ENCODE measurements at regions not wholly inside any gene's neighbourhood (a gene's known extent, or its start where the extent isn't known, plus 50 kb on each side); places are given as distances from the start of the nearest gene placed in this dataset.
"Not testable (repeated sequence)": the region's sequence is repeated elsewhere in the genome, so short reads cannot be mapped to it uniquely, and the experiment has no call there.

DNA sequence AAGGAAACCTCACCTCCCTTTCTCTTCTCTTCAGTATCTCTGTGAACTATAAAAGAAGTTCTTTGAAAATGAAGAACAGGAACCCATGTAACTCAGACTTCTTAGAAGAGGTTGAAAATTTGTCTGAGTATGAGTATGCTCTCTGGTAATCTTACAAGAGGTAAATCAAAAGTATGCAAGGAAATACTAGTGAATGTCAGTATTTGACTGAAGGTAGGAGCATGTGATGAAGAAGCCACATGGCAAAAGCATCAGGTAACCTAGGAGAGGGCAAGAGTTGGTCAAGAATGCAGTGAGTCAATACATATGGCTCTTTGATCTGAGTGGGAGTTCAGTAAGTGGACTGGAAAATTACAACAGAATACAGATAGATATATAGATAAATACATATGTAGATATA, 133.0 kb upstream of the NECTIN3 start:
- Mint-ChIP-seq H3K27ac (no peak overlapping the region), H3K36me3 (peaks cover 0 to 5% of the 10 kb centered on the region in 2 donors), H3K9me3 (peaks cover 4% of the 10 kb centered on the region in 2 donors)
- ATAC-seq (peak in 1 of 2 donors; percentile 81), DNase-seq (ENCODE audit: low spot score in 2 of 2) (no peak)

DNA sequence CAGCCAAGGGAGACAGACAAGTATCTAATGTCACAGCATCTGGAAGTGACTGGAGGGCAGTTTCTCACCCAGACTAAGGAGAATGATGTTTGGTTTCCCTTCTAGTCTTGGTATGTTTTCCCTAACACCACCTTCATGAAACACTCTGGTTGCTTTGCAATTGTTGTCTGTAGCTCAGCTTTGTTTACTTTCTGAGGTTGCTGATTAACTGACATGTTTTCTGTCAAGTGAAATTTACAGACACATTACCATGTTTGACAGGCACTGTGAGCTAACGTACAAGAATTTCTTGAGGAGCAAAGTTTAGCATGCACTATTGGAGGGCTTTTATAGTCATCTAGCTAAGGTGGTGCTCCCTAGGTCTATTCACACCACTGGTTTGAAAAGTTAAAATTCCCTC, 131.6 kb upstream of the NECTIN3 start:
- H3K36me3 Mint-ChIP-seq = peaks cover 0 to 5% of the 10 kb centered on the region in 2 donors
- H3K9me3 Mint-ChIP-seq = peaks cover 7 to 9% of the 10 kb centered on the region in 2 donors
- no peak overlapping the region for H3K27ac Mint-ChIP-seq
- ATAC-seq (no peak), DNase-seq (ENCODE audit: low spot score in 2 of 2) (no peak)

DNA sequence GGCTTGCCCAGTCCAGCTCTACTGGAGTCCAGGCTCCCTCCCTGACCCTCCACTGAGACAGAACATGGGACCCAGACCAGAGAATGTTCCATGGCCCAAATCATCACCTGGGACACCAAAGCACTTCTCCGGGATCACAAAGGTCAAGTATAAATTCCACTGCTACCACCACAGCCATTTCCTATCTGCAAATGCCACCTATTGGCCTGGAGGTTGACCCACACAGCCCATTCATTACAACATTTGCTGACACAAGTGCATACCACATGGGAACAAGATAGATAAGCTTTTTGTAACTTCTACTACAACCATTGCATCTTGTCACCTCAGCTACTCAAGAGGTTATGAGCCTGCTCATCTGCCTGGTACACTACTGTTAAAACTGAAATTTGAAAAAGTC, 126.8 kb upstream of the NECTIN3 start:
- H3K36me3 Mint-ChIP-seq = peaks cover 19 to 24% of the 10 kb centered on the region in 2 donors
- no peak overlapping the region for H3K27ac Mint-ChIP-seq
- no peak for ATAC-seq
- peaks cover 30 to 39% of the 10 kb centered on the region in 2 donors for H3K9me3 Mint-ChIP-seq
- no peak for DNase-seq (ENCODE audit: low spot score in 2 of 2)

DNA sequence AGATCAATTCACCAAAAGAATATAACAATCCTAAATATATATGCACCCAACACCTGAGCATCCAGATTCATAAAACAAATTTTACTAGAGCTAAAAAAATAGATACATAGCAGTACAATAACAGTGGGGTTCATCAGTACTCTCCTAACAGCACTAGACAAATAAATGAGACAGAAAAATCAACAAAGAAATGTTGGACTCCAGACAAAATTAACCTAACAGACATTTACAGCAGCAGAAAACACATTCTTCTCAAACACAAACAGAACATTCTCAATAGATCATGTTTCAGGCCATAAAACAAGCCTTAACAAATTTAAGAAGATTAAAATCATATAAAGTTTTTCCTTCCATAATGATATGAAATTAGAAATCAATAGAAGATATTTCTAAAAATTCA, 124.8 kb upstream of the NECTIN3 start:
- DNase-seq (ENCODE audit: low spot score in 2 of 2) (no peak), ATAC-seq (no peak)
- no peak overlapping the region for H3K27ac Mint-ChIP-seq
- peaks cover 26 to 28% of the 10 kb centered on the region in 2 donors for H3K36me3 Mint-ChIP-seq
- H3K9me3 Mint-ChIP-seq = peaks cover 31 to 48% of the 10 kb centered on the region in 2 donors

DNA sequence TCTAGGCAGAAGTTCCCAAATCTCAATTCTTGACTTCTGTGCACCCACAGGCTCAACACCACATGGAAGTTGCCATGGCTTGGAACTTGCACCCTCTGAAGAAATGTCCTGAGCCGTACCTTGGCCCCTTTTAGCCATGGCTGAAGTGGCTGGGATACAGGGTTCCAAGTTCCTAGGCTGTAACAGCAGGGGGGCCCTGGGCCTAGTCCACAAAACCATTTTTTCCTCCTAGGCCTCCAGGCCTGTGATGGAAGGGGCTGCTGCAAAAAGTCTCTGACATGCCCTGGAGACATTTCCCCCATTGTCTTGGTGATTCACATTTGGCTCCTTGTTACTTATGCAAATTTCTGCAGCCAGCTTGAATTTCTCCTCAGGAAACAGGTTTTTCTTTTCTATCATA, 122.4 kb upstream of the NECTIN3 start:
- not testable (repeated sequence) for H3K27ac Mint-ChIP-seq; DNase-seq (ENCODE audit: low spot score in 2 of 2); ATAC-seq
- peaks cover 24 to 28% of the 10 kb centered on the region in 2 donors for H3K36me3 Mint-ChIP-seq
- peaks cover 34 to 48% of the 10 kb centered on the region in 2 donors for H3K9me3 Mint-ChIP-seq

DNA sequence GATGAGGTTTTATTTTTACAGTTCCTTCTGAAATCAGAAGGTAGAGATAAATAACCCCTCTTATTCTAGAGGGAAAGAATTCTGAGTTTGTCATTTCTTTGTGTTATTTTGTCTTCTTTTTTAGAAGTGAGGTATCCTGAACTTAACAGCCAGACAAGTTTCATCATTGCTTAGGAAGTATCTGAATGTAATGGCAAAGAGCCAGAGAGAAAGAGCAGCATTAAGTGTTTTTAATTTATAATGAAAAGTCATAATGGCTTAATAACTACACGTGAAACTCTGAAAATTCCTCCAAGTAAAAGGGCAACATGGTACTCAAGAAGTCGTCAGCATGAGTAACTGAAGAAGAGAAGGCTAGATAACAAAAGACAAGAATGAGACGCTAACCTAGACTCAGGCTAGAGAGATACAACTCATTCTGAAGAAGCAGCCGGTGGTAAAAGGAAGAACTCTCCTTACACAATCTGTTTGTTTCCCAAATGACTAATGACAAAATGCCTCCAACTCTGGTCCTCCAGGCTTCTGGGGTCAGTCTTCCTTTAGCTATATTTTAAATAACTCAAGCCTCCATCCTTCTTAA, 116.2 kb upstream of the NECTIN3 start:
- no peak for DNase-seq (ENCODE audit: low spot score in 2 of 2)
- ATAC-seq = no peak
- Mint-ChIP-seq H3K9me3 (peaks cover 4 to 12% of the 10 kb centered on the region in 2 donors), H3K27ac (no peak overlapping the region), H3K36me3 (peaks cover 0 to 3% of the 10 kb centered on the region in 2 donors)

DNA sequence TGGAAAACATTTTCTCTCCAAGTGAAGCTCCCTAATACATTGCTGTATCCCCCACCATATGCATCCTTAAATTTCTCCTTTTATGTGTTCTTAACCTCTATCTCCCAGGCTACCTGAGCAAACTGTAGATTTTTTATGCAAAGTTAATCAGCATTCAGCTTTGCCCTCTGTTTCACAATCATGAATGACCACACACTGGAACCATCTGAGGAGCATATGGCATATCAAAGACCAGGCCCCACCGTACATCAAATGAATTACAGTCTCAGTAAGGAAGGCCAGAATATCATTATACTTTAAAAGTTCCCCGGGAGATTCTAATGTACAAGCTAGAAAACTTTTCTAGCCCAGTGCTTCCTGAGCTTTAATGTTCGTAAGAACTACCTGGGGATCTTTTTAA, 115.5 kb upstream of the NECTIN3 start:
- DNase-seq (ENCODE audit: low spot score in 2 of 2) (no peak), ATAC-seq (no peak)
- H3K27ac Mint-ChIP-seq = no peak overlapping the region
- H3K9me3 Mint-ChIP-seq = peaks cover 4 to 13% of the 10 kb centered on the region in 2 donors
- H3K36me3 Mint-ChIP-seq = no peaks in the 10 kb centered on the region

DNA sequence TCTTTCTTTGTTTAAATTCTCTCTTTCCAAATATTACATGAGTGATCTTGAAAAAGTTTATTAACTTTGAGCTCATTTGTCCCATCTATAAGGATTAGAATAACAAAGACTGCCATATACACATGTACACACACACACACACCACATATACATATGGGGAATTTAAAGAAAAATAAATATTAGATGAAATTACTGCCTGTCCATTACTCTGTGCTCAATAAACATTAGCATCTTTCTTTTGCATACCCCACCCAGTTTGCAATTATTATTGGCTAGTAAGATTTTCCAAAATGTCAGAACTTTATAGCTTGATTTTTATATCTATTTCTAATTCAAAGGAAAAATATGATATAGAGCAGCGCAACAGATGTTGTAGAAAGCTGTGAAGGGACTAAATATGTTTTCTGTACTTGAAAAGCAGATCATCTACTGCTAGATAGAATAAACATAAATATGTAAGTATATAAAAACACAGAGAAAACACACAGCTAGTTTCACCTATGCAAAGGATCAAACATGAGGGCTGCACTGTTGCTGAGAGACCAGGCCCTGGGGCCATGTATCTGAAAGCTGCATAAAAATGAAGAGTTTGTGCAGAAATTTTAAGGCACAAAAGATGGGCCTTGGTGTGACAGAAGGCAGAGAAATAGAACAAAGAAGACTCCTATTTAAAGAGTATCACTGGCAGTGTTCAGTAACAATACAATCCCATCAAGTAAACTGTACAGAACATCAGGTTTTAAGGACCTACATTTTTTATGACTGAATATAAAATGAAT, 114.2 kb upstream of the NECTIN3 start:
- no peak for ATAC-seq
- no peak overlapping the region for H3K27ac Mint-ChIP-seq

DNA sequence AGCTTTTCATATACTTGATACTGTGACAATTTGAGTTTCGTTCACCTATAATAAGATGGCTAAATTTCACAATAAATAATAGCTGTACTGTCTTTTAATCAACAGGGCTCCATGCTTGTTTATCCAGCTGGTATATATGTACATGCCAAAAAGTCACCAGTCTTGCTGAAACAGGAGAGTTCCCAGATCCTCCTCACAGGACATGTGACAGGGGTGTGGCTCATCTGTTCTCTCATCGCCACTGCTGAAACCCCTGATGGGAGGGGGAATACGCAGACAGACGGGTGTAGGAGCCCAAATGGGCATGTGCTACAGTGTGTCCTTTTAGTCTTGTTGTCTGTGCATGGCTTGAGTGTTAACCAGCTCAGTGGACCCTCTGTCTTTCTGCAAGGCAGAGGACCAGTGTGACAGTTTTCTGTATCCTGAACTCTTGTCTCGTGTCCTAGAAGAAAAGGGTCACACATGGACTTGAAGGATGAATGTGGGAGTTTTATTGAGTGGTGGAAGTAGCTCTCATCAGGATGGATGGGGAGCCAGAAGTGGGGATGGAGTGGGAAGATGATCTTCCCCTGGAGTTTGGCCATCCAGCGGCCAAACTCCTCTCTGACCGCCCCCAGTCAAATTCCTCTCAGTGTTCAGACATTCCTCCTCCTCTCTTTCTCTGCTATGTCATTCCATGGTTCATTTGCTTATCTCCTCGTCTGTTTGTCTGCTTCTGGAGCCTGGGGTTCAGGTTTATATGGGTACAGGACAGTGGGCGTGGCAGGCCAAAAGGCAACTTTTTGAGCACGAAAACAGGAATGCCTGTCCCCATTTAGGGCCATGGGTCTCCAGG, 113.1 kb upstream of the NECTIN3 start:
- DNase-seq (ENCODE audit: low spot score in 2 of 2) (no peak), ATAC-seq (no peak)
- Mint-ChIP-seq H3K9me3 (peaks cover 0 to 10% of the 10 kb centered on the region in 2 donors), H3K27ac (no peak overlapping the region), H3K36me3 (no peaks in the 10 kb centered on the region)

More for the DNA sequence above, 114.2 kb upstream of the NECTIN3 start:
- DNase-seq (ENCODE audit: low spot score in 2 of 2) = no peak
- Mint-ChIP-seq H3K36me3 (no peaks in the 10 kb centered on the region), H3K9me3 (peaks cover 4 to 10% of the 10 kb centered on the region in 2 donors)

DNA sequence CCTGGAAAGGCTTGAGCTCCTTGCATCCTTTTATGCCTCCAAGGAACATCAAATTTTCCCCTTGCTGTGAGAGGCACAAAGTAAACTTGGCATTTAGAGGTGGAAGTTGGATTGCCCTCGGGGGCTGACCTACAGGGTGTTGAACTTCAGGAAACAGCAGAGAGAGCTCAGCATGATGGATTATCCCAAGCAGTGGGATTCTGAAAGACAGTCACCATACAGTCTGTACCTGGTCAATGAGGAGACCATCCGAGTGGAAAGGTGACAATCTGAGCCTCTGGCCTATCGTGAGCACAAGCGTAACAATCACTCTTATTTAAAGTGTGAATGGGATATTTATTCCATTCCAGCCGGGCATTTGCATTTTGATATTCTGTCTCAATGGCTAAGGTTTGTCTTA, 105.6 kb upstream of the NECTIN3 start:
- ATAC-seq = no peak
- peaks cover 6 to 10% of the 10 kb centered on the region in 2 donors for H3K36me3 Mint-ChIP-seq

DNA sequence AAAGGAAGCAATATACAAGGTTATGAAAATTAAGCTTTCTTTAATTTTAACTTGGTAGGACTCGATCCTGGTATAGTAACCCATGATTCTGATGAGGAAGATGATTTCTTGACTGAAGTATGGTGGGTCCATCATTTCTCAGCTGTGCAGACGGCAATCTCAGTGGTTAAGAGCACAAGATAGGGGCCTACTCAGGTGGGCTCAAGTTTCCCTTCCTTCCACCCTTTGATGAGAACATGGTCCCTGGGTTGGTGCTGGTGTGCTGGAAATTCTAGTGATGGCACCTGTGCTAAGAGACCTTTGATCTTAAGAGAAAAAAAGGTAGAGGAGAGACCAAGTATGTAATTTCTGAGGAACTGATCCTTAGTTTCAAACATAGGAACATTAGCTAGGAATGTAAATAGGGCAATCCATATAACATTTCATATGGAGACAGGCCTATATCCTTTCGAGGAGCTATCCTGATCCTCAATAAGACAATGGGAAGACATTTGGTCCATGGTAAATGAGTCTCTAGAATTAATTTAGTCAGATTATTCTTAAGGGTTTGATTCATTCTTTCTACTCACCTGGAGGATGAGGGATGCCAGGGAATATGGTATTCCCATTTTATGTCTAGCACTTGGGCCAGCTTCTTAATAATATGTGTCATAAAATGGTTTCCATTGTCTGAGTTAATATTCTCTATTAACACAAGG, 104.5 kb upstream of the NECTIN3 start:
- H3K27ac Mint-ChIP-seq = no peak overlapping the region
- ATAC-seq (no peak), DNase-seq (ENCODE audit: low spot score in 2 of 2) (no peak)
- H3K36me3 Mint-ChIP-seq = peaks cover 6 to 10% of the 10 kb centered on the region in 2 donors
- peaks cover 5 to 18% of the 10 kb centered on the region in 2 donors for H3K9me3 Mint-ChIP-seq

More for the DNA sequence above, 105.6 kb upstream of the NECTIN3 start:
- DNase-seq (ENCODE audit: low spot score in 2 of 2) = no peak
- peaks cover 9 to 18% of the 10 kb centered on the region in 2 donors for H3K9me3 Mint-ChIP-seq
- H3K27ac Mint-ChIP-seq = no peak overlapping the region

DNA sequence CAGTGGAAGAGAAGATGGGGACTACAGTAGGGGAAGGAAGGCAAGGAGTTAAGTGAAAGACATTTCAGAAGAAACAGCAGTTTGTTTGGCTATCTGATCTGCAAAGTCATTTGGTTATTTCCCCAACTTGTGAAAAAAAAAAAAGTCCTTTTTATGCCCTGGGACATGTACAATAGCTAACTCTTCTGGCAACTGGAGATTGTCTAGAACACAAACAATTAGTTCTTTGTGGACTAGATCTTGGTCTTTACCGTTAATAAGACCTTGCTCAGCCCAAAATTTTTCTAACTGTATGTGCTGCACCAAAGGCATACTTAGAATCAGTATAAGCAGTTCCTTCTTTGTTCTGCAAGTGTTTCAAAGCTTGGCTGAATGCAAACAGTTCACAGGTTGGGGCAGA, 103.5 kb upstream of the NECTIN3 start:
- Mint-ChIP-seq H3K9me3 (peaks cover 5 to 18% of the 10 kb centered on the region in 2 donors), H3K27ac (no peak overlapping the region), H3K36me3 (peaks cover 6 to 10% of the 10 kb centered on the region in 2 donors)
- DNase-seq (ENCODE audit: low spot score in 2 of 2) = no peak
- no peak for ATAC-seq

DNA sequence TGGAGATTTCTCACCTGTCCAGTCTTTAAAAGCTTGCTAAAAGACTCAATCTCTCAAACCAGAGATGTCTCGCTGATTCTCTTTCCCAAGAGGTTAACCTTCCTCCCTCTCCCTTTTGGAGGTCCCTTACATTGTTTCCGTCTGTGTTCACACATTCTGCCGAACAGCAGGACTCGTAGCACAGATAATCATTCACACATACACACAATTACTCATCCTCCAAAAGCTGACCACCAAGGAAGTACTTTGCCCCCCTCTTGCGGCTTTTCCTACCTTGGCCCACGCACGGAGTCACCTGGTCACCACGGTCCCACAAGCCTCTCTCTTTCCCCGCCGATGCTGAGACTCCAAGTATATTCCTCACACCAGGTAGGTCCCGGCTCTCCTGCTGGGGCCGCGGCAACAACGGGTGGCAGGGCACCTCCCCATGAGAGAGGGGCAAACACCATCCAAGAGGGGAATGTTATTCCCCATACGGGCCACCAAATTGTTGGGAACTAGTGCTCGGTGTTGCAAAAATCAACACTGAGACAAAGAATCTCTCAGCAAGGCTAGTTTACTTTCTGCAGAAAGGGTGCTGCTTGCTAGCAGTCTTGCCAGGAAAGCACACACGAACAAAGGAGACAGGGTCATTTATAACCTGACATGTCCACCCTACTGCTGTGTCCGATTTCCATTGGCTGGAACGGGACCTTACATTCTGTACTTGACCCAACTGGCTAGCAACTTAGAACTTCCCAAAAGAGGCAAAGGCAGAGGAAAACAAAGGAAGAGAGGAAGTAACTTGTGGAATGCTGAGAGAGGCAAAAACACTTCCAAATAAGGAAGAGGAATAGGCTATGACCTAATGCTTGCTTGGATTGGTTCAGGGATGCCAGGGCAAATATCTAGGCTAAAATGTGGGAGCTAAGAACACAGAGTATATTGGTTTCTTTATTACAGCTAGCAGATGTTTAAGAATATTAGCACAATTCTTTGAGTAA, 102.1 kb upstream of the NECTIN3 start:
- H3K27ac Mint-ChIP-seq = no peak overlapping the region
- H3K36me3 Mint-ChIP-seq = peaks cover 6 to 10% of the 10 kb centered on the region in 2 donors
- H3K9me3 Mint-ChIP-seq = peaks cover 5 to 15% of the 10 kb centered on the region in 2 donors
- ATAC-seq (no peak), DNase-seq (ENCODE audit: low spot score in 2 of 2) (no peak)

DNA sequence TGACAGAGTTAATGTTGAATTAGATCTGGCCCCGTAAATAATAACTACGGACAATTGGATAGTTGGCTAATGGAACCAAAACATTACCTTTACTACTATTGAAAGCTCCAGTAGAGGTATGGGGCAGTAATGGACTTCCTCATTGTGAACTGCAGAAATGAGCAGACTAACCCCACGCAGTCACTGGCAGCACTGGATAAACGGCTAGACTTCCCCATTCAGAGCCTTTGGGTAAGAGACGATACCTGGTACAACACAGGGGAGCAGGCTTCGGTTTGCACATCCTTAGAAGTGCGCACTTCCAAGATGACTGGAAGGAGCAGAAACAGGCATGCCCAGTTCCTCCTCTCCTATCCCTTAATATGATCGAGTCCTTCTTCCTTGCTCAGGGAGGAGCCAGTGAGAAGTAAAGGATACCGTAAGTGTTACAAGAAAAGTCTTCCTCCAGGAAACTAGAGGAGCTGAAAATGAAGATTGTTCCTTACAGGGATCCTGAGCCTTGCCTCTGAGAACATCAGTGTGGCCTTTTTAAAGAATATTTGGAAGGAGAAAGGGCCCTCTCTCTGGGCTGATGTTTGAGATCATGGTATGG, 100.5 kb upstream of the NECTIN3 start:
- DNase-seq (ENCODE audit: low spot score in 2 of 2) (no peak), ATAC-seq (no peak)
- peaks cover 6 to 10% of the 10 kb centered on the region in 2 donors for H3K36me3 Mint-ChIP-seq
- H3K9me3 Mint-ChIP-seq = peaks cover 5 to 9% of the 10 kb centered on the region in 2 donors
- no peak overlapping the region for H3K27ac Mint-ChIP-seq

DNA sequence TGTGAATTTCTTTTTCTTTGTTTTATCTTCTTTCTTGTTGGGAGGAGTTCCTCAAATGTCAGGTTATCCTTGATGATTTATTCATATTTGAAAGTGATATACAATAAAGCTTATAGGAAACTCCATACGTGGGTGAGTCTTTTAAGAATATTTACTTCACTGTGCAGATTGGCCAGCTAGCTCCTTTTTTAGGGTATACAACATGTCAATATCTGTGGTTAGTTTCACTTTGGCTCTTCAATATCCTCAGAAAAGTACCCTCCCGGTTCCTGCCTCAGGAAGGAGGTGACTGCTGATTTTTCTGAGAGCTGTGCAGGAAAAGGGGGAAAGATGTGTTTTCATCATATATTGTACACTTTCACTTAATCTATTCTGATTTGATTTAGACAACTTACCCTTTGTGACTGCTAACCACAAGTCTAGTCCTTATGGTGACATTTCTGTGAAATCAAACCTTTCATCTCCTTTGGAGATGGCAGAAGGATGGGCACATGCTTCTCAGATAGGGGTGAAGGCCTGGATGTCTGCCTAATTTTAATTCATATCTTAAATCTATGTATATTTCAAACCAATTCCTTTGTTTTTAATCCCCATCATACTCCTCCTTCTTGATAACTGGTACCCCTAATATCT, 98.2 kb upstream of the NECTIN3 start:
- peaks cover 6 to 10% of the 10 kb centered on the region in 2 donors for H3K36me3 Mint-ChIP-seq
- no peak overlapping the region for H3K27ac Mint-ChIP-seq
- peaks cover 5 to 9% of the 10 kb centered on the region in 2 donors for H3K9me3 Mint-ChIP-seq
- DNase-seq (ENCODE audit: low spot score in 2 of 2) = no peak
- no peak for ATAC-seq

All from activated naive CD4-positive, alpha-beta T cell treated with anti-CD3 and anti-CD28 coated beads, Interleukin-2, amount 50 U/mL, for 72 hours (primary cell).